ENCODE measurements at regions not wholly inside any gene's neighbourhood (a gene's known extent, or its start where the extent isn't known, plus 50 kb on each side); places are given as distances from the start of the nearest gene placed in this dataset.

GRCh38 chr4:38609614-38610013, 54.4 kb upstream of the KLF3 start:
- H3K4me3 Mint-ChIP-seq: no peak overlapping the region
- H3K36me3 Mint-ChIP-seq: no peaks in the 10 kb centered on the region
- H3K9me3 Mint-ChIP-seq: peaks cover 7% of the 10 kb centered on the region; the same call in 1 of the 2 replicates
- ChIA-PET CTCF (no interaction called here), POLR2A (no interaction called here)
- ATAC-seq (peak; percentile 42), DNase-seq (ENCODE audit: low spot score) (no peak)
- H3K4me1 Mint-ChIP-seq: peaks cover 41% of the 10 kb centered on the region
- TF ChIP-seq ZNF121 (CRISPR knock-in tag; IDR thresholded peaks at IDR 0.05): no peak
- no peak for TF ChIP-seq E2F1 (CRISPR knock-in tag; IDR thresholded peaks at IDR 0.05)
- TF ChIP-seq NFATC4 (CRISPR knock-in tag; IDR thresholded peaks at IDR 0.05): no peak
- TF ChIP-seq PRDM15 (CRISPR knock-in tag; IDR thresholded peaks at IDR 0.05): no peak
- TF ChIP-seq CREB1 (CRISPR knock-in tag; IDR thresholded peaks at IDR 0.05): no peak
- no peak for TF ChIP-seq ATF6 (CRISPR knock-in tag; IDR thresholded peaks at IDR 0.05)
- TF ChIP-seq TP53 (CRISPR knock-in tag; IDR thresholded peaks at IDR 0.05): no peak
- TF ChIP-seq FOXP1 (CRISPR knock-in tag; IDR thresholded peaks at IDR 0.05; ENCODE audit: borderline replicate concordance): no peak
- no peak for TF ChIP-seq HMGXB4 (CRISPR knock-in tag; IDR thresholded peaks at IDR 0.05)
- TF ChIP-seq ZNF263 (CRISPR knock-in tag; IDR thresholded peaks at IDR 0.05; ENCODE audit: low read depth): no peak
- TF ChIP-seq RORB (CRISPR knock-in tag; IDR thresholded peaks at IDR 0.05): no peak
- H3K27me3 Mint-ChIP-seq (ENCODE audit: low read depth): no peaks in the 10 kb centered on the region; the same call in 1 of the 2 replicates
- H3K27ac Mint-ChIP-seq: peak overlapping the region; percentile 87

GRCh38 chr4:38610521-38610920, 53.5 kb upstream of the KLF3 start:
- POLR2A ChIA-PET: no interaction called here
- no peak for TF ChIP-seq GABPB1 (CRISPR knock-in tag; IDR thresholded peaks at IDR 0.05)
- no peak for TF ChIP-seq ATF2 (CRISPR knock-in tag; IDR thresholded peaks at IDR 0.05; ENCODE audit: borderline replicate concordance, low read depth)
- TF ChIP-seq CBFB (CRISPR knock-in tag; IDR thresholded peaks at IDR 0.05; ENCODE audit: low read depth): no peak
- Mint-ChIP-seq H3K27ac (no peak overlapping the region), H3K4me1 (peaks cover 32% of the 10 kb centered on the region), H3K36me3 (no peaks in the 10 kb centered on the region), H3K9me3 (peaks cover 7% of the 10 kb centered on the region; the same call in 1 of the 2 replicates), H3K27me3 (ENCODE audit: low read depth) (no peaks in the 10 kb centered on the region; the same call in 1 of the 2 replicates), H3K4me3 (no peak overlapping the region)
- DNase-seq (ENCODE audit: low spot score) (no peak), ATAC-seq (no peak)
- CTCF ChIA-PET: interaction anchor here (1.5 kb wide), 1 partner anchor 291 kb away, joined by 4 read pairs; no protein-coding TSS in a partner anchor
